ENCODE measurements at regions not wholly inside any gene's neighbourhood (a gene's known extent, or its start where the extent isn't known, plus 50 kb on each side); places are given as distances from the start of the nearest gene placed in this dataset.

DNA sequence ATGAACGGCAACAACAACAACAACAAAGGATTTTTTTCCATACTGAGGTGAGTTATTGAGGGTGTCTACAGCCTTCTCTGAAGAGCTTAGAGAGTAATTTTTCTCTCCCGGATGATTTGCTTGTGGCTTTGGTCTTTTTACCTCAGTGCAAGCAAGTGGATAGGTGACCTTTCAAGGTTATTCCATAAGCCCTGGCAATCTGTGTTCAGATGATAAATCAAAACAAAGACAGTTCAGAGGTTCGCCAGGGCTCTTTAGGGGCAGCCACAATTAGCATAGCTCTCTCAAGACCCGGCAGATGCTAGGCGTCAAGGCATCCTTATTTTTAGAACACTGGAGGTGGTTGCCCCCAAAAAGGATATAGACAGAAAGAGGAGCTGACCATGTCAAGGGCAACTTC lies 417.9 kb upstream of the C9orf72 start:
- TF ChIP-seq, protein P1, sequence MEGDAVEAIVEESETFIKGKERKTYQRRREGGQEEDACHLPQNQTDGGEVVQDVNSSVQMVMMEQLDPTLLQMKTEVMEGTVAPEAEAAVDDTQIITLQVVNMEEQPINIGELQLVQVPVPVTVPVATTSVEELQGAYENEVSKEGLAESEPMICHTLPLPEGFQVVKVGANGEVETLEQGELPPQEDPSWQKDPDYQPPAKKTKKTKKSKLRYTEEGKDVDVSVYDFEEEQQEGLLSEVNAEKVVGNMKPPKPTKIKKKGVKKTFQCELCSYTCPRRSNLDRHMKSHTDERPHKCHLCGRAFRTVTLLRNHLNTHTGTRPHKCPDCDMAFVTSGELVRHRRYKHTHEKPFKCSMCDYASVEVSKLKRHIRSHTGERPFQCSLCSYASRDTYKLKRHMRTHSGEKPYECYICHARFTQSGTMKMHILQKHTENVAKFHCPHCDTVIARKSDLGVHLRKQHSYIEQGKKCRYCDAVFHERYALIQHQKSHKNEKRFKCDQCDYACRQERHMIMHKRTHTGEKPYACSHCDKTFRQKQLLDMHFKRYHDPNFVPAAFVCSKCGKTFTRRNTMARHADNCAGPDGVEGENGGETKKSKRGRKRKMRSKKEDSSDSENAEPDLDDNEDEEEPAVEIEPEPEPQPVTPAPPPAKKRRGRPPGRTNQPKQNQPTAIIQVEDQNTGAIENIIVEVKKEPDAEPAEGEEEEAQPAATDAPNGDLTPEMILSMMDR (IDR thresholded peaks at IDR 0.05): no peak

DNA sequence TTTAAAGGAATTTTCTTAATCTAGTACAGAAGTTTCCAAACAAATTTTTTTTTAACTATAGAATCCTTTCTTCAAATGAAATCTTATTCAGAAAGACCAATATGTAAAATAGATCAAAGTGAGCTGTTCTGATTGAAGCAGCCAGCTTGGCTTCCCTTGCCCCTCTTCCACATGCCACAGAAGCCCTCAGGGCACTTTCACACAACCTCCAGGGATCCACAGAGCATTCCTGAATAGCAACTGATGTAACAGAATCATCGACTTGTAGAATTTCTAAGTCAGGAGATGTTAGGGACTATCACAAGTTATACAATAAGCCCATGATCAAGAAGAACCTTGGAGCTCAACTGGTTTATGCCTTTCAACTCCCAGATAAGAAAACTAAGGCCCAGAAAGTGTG lies 427.8 kb upstream of the C9orf72 start:
- TF ChIP-seq, protein P1 (IDR thresholded peaks at IDR 0.05): no peak

DNA sequence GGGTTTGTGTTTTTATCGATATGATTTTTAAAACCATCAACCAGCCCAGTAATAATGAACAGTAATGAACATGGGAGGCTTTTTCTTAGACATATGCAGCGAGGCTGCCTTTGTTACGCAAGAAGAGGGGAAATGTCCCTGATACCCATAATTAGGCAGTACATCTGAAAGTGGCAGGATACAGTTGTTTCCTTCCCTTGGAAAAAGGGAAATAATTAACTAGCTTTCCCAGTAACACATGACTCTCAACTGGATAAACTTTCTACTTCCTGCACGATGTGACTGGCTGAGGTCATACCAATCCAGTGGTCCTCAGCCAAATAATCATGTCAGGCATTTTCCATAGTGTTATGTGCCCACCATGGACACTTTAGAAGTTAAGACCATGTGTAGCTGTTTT lies 431.6 kb upstream of the C9orf72 start:
- TF ChIP-seq, protein P1 (IDR thresholded peaks at IDR 0.05): no peak

GRCh38 chr9:28005779-28006178 lies 432.5 kb upstream of the C9orf72 start:
- TF ChIP-seq, protein P1 (IDR thresholded peaks at IDR 0.05): no peak

DNA sequence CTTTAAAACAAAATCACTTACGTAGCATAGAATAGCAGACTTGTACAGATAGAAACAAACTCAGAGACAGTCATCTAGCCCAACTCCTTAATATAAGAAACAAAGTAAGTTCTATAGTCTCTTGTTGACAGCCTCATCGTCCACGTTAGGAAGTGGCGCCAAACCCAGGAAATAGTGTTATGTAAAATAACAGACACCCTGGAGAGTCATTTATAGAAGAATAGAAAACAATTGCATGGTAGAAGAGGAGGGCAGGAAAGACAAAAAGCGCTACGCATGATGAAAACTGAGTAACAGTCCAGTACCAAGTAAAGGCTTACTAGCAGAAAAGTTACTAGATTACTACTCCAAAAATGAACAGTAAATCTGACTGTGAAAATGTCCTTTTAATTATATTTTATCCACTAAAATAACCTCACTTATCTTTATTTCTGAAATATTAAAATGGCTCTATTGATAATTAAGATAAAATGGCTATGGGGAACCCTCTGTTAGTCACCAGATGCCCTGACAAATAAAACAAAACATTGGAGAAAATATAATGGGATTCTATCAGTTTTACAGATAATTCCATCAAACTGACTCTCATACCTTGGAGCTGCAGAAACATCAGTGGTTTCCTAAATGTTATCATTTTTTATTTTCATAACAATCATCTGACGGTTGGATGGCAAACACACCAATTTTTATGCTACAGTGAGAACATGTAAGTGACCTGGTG lies 434.0 kb upstream of the C9orf72 start:
- TF ChIP-seq, protein P1 (IDR thresholded peaks at IDR 0.05): no peak

- TF ChIP-seq, protein P1 (IDR thresholded peaks at IDR 0.05): no peak
Measured at GRCh38 chr9:28014212-28014611, 440.9 kb upstream of the C9orf72 start.

DNA sequence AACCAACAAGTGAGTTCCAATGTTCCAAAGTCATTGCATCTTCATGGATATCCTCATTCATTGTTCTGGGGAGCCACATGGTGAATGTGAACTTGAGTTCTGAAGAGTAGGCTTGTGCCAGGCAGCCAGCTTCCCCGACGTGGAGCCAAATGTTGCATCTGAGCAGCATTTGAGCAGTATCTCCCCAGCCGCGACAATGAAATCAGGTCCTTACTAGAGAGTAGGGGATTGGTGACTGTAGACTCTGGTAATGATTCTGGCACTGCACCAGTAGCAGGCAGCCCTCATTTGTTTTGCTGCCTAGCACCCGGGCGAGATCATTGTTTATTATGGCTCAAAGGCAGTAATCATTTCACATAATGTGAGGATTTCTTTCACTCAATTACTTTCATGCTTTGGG lies 451.4 kb upstream of the C9orf72 start:
- TF ChIP-seq, protein P1 (IDR thresholded peaks at IDR 0.05): no peak

- TF ChIP-seq, protein P1 (IDR thresholded peaks at IDR 0.05): no peak
Measured at GRCh38 chr9:28025186-28025585, 451.9 kb upstream of the C9orf72 start.
